Endothelial cell of umbilical vein (primary cell): ENCODE measurements at regions not wholly inside any gene's neighbourhood (a gene's known extent, or its start where the extent isn't known, plus 50 kb on each side); places are given as distances from the start of the nearest gene placed in this dataset.

Experiments used
- BruUV-seq: library from RNA; stranded (reverse); fragments of 400-500 nt; replicated peaks from 2 replicates; lab custom pipeline; 2021; lab: Mats Ljungman, UMichigan
- CTCF ChIA-PET: fragments of 300-600, 350-600 bp; sonication (Branson Sonifier 250); formaldehyde crosslinking; loops from one replicate; lab custom pipeline; 2021; ENCODE audit warnings: antibody characterized with exemption, inconsistent platforms; lab: Charles Lee
- POLR2A ChIA-PET: fragments of 300-600, 350-600 bp; sonication (Branson Sonifier 250); formaldehyde crosslinking; loops from one replicate; lab custom pipeline; 2021; ENCODE audit warnings: antibody characterized with exemption, inconsistent platforms; lab: Charles Lee
- DNase-seq: peaks from one replicate; pipeline ENCODE4 v3.0.0-alpha.2; 2011; ENCODE audit warnings: low read depth, low spot score
- FAIRE-seq: peaks from 2 replicates; lab custom pipeline; 2011; peaks lifted over from hg19 to GRCh38; lab: Jason Lieb, UNC
- H2AFZ ChIP-seq: 2 replicates; pipeline ENCODE4 v1.6.0; 2012; ENCODE audit warnings: low read depth, low read length, control low read depth, inconsistent platforms
- H3K27ac ChIP-seq: 2 replicates; pipeline ENCODE4 v1.5.1; 2011; ENCODE audit warnings: low read depth, mild to moderate bottlenecking, control low read depth, low read length, moderate library complexity; ENCODE audit not compliant: insufficient read depth
- H3K27me3 ChIP-seq, 2 experiments: 2 replicates each; pipeline versions ENCODE4 v1.6.0 to v1.6.1; 2011; ENCODE audit warnings: low read length in 2 of 2, mixed read lengths in 1 of 2; ENCODE audit not compliant: control insufficient read depth in 2 of 2, insufficient read depth in 2 of 2
- H3K36me3 ChIP-seq, 2 experiments: 2 replicates in 1 of 2; 3 replicates in 1 of 2; pipeline ENCODE4 v1.5.1; 2011; ENCODE audit warnings: low read length in 2 of 2, mild to moderate bottlenecking in 1 of 2, moderate library complexity in 1 of 2; ENCODE audit not compliant: control insufficient read depth in 2 of 2, insufficient read depth in 2 of 2; ENCODE audit errors: extremely low read depth in 1 of 2
- H3K4me1 ChIP-seq: 3 replicates; pipeline ENCODE4 v1.5.1; 2011; ENCODE audit warnings: mild to moderate bottlenecking, low read length; ENCODE audit not compliant: control insufficient read depth, insufficient read depth; ENCODE audit errors: extremely low read depth
- H3K4me2 ChIP-seq: 2 replicates; pipeline ENCODE4 v1.6.1; 2011; ENCODE audit warnings: low read length, control low read depth, mixed read lengths; ENCODE audit not compliant: insufficient read depth
- H3K4me3 ChIP-seq, 3 experiments: fragments of 200-600 bp in 1 of 3; sonication (generic), shearing (Covaris generic) in 1 of 3; replicated peaks in 1 of 3; 2 replicates each; pipeline ENCODE4 v1.5.1; 2011 to 2016; ENCODE audit warnings: control low read depth in 3 of 3, low read length in 3 of 3, mild to moderate bottlenecking in 2 of 3, inconsistent platforms in 1 of 3, low read depth in 1 of 3, moderate library complexity in 1 of 3; ENCODE audit not compliant: insufficient read depth in 1 of 3
- H3K79me2 ChIP-seq: 2 replicates; pipeline ENCODE4 v1.6.0; 2012; ENCODE audit warnings: low read length, inconsistent platforms; ENCODE audit not compliant: control insufficient read depth, insufficient read depth
- H3K9ac ChIP-seq: replicated peaks from 2 replicates; pipeline ENCODE3; 2011; ENCODE audit warnings: low read length, control low read depth; ENCODE audit not compliant: insufficient read depth; ENCODE audit errors: extremely low read depth
- H3K9me1 ChIP-seq: replicated peaks from 3 replicates; pipeline ENCODE4 v1.6.0; 2011; ENCODE audit warnings: mild to moderate bottlenecking, low read length; ENCODE audit not compliant: control insufficient read depth, insufficient read depth; ENCODE audit errors: extremely low read depth
- H3K9me3 ChIP-seq: replicated peaks from 2 replicates; pipeline ENCODE4 v1.5.1; 2012; ENCODE audit warnings: low read length, inconsistent platforms; ENCODE audit not compliant: control insufficient read depth, insufficient read depth
- H4K20me1 ChIP-seq: replicated peaks from 2 replicates; pipeline ENCODE3; 2011; ENCODE audit warnings: mild to moderate bottlenecking, low read length; ENCODE audit not compliant: control insufficient read depth, insufficient read depth; ENCODE audit errors: extremely low read depth
- EZH2 ChIP-seq: IDR thresholded peaks from 2 replicates; pipeline ENCODE4 v1.6.1; 2012; ENCODE audit warnings: borderline replicate concordance, low read depth, mild to moderate bottlenecking, moderate library complexity, low read length, inconsistent platforms; ENCODE audit not compliant: severe bottlenecking
- FOS ChIP-seq: IDR thresholded peaks from 2 replicates; pipeline ENCODE4 v1.6.1; 2011; ENCODE audit warnings: mild to moderate bottlenecking, low read length, moderate library complexity, borderline replicate concordance; ENCODE audit not compliant: insufficient read depth
- GATA2 ChIP-seq: IDR thresholded peaks from 2 replicates; pipeline ENCODE4 v1.7.0; 2011; ENCODE audit warnings: low read depth, mild to moderate bottlenecking, moderate library complexity, mixed read lengths, low read length; ENCODE audit not compliant: insufficient read length, insufficient read depth
- JUN ChIP-seq: IDR thresholded peaks from 2 replicates; pipeline ENCODE4 v1.6.1; 2011; ENCODE audit warnings: borderline replicate concordance, low read depth; ENCODE audit not compliant: insufficient read length, insufficient read depth
- MYC ChIP-seq: IDR thresholded peaks from one replicate; pipeline ENCODE4 v1.6.1; 2011; ENCODE audit warnings: mild to moderate bottlenecking, low read depth, low read length
- POLR2A ChIP-seq: IDR thresholded peaks from 2 replicates; pipeline ENCODE4 v1.6.1; 2012; ENCODE audit warnings: low read depth, mild to moderate bottlenecking, control low read depth, low read length
- POLR2AphosphoS5 ChIP-seq: IDR thresholded peaks from 2 replicates; pipeline ENCODE4 v1.6.1; 2012; ENCODE audit warnings: low read depth, mild to moderate bottlenecking, control low read depth, low read length, moderate library complexity; ENCODE audit not compliant: insufficient read depth
- dilution Hi-C: fragments of 300-500 bp; cut with MboI; formaldehyde crosslinking; loops from one replicate; pipeline ENCODE4 v1.15.0; 2019; ENCODE audit warnings: low sequenced_read_pairs; ENCODE audit not compliant: extremely low pct_ligation_motif_present
- intact Hi-C: fragments of 100-400 bp; cut with micrococcal nuclease; formaldehyde crosslinking; loops from one replicate; pipeline ENCODE4 v1.10.0; 2022
- TF ChIP-seq, protein P1 (sequence below): IDR thresholded peaks from 2 replicates; pipeline ENCODE4 v1.6.1; 2011; ENCODE audit not compliant: insufficient read depth, insufficient read length
- TF ChIP-seq, protein P2 (sequence below), 2 donors: IDR thresholded peaks; 1 replicate in 1 of 2; 2 replicates in 1 of 2; pipeline ENCODE4 v1.5.1; 2011; ENCODE audit warnings: low read length in 2 of 2, mild to moderate bottlenecking in 2 of 2, moderate library complexity in 2 of 2, control low read depth in 1 of 2, inconsistent platforms in 1 of 2, low read depth in 1 of 2; ENCODE audit not compliant: insufficient read depth in 1 of 2; ENCODE audit errors: extremely low read depth in 1 of 2

DNA sequence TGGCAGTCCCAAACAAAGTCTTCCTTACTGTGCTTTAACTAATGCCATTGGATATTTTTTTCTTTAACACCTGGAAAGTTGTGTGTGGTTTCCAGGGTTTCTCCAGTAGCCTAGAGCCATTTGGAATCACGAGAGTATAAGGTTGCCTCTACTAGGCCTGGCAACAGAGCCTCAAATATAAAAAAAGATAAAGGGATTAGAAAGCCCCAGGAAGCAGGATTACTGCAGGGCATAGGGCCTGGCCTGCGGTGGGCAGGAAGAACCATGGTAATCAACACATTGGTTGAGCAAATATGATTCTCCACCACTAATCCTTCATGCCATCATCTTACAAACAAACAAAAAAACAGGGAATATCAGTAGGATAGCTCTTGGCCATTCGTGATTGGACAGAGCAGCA lies 177.8 kb upstream of the GGTLC1 start:
- no peaks in the 10 kb centered on the region for H3K9me1 ChIP-seq
- BruUV-seq, result no TSS peak
- dilution Hi-C loops (no loop called here), intact Hi-C loops (loop anchor here (10.0 kb wide), 1 partner anchor 142 kb away; no protein-coding TSS in a partner anchor)
- no peaks in the 10 kb centered on the region for H3K79me2 ChIP-seq
- peaks cover 14% of the 10 kb centered on the region for H3K4me1 ChIP-seq
- H3K9me3 ChIP-seq, result no peaks in the 10 kb centered on the region
- DNase-seq, result no peak
- POLR2A ChIA-PET, result no interaction called here
- no peaks in the 10 kb centered on the region for H4K20me1 ChIP-seq
- no peaks in the 10 kb centered on the region for H3K36me3 ChIP-seq
- H3K9ac ChIP-seq, result no peak overlapping the region
- H3K4me2 ChIP-seq, result no peak overlapping the region
- no peak overlapping the region for H2AFZ ChIP-seq
- H3K27me3 ChIP-seq, result peaks cover 0 to 8% of the 10 kb centered on the region in 2 experiments
- no peak overlapping the region for H3K27ac ChIP-seq
- no peak for FAIRE-seq
- no peak overlapping the region for H3K4me3 ChIP-seq
- CTCF ChIA-PET, result no interaction called here
- TF ChIP-seq EZH2 (no peak), MYC (no peak), FOS (no peak), GATA2 (no peak), POLR2A (no peak), POLR2AphosphoS5 (no peak), JUN (no peak)
- TF ChIP-seq, protein P1, sequence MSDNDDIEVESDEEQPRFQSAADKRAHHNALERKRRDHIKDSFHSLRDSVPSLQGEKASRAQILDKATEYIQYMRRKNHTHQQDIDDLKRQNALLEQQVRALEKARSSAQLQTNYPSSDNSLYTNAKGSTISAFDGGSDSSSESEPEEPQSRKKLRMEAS, result no peak
- TF ChIP-seq, protein P2, sequence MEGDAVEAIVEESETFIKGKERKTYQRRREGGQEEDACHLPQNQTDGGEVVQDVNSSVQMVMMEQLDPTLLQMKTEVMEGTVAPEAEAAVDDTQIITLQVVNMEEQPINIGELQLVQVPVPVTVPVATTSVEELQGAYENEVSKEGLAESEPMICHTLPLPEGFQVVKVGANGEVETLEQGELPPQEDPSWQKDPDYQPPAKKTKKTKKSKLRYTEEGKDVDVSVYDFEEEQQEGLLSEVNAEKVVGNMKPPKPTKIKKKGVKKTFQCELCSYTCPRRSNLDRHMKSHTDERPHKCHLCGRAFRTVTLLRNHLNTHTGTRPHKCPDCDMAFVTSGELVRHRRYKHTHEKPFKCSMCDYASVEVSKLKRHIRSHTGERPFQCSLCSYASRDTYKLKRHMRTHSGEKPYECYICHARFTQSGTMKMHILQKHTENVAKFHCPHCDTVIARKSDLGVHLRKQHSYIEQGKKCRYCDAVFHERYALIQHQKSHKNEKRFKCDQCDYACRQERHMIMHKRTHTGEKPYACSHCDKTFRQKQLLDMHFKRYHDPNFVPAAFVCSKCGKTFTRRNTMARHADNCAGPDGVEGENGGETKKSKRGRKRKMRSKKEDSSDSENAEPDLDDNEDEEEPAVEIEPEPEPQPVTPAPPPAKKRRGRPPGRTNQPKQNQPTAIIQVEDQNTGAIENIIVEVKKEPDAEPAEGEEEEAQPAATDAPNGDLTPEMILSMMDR (IDR thresholded peaks at IDR 0.05; ENCODE audit: extremely low read depth in 1 of 2, insufficient read depth in 1 of 2, low read depth in 1 of 2, low read length in 2 of 2), result no peak
